Fibroblast of lung (primary cell): ENCODE measurements at regions not wholly inside any gene's neighbourhood (a gene's known extent, or its start where the extent isn't known, plus 50 kb on each side); places are given as distances from the start of the nearest gene placed in this dataset.
"Not testable (repeated sequence)": the region's sequence is repeated elsewhere in the genome, so short reads cannot be mapped to it uniquely, and the experiment has no call there.

Experiments used
- DNase-seq, 2 donors: peaks; one replicate each; pipeline versions ENCODE4 v3.0.0 to v3.0.0-alpha.2; 2010; ENCODE audit warnings: low read depth in 2 of 2
- H2AFZ ChIP-seq: 2 replicates; pipeline ENCODE4 v1.5.1; 2012; ENCODE audit warnings: low read length, control low read depth, inconsistent platforms
- H3K27ac ChIP-seq: 2 replicates; pipeline ENCODE4 v1.5.1; 2011; ENCODE audit warnings: low read length, control low read depth; ENCODE audit not compliant: insufficient read depth
- H3K27me3 ChIP-seq: 2 replicates; pipeline ENCODE4 v1.5.1; 2011; ENCODE audit warnings: mild to moderate bottlenecking, low read length; ENCODE audit not compliant: control insufficient read depth, insufficient read depth
- H3K36me3 ChIP-seq: 2 replicates; pipeline ENCODE4 v1.5.1; 2011; ENCODE audit warnings: low read length; ENCODE audit not compliant: control insufficient read depth, insufficient read depth
- H3K4me1 ChIP-seq: 2 replicates; pipeline ENCODE4 v1.5.1; 2011; ENCODE audit warnings: low read length; ENCODE audit not compliant: control insufficient read depth, insufficient read depth; ENCODE audit errors: extremely low read depth
- H3K4me2 ChIP-seq: 2 replicates; pipeline ENCODE4 v1.5.1; 2011; ENCODE audit warnings: low read length, control low read depth; ENCODE audit not compliant: insufficient read depth; ENCODE audit errors: extremely low read depth
- H3K4me3 ChIP-seq, 4 experiments: fragments of 200-600 bp in 1 of 4; sonication (generic) in 1 of 4; replicated peaks in 1 of 4; 2 replicates each; pipeline ENCODE4 v1.5.1; 2011 to 2016; ENCODE audit warnings: low read length in 4 of 4, low read depth in 3 of 4, mild to moderate bottlenecking in 3 of 4, control low read depth in 2 of 4, inconsistent platforms in 1 of 4, mixed read lengths in 1 of 4; ENCODE audit not compliant: insufficient read depth in 1 of 4; ENCODE audit errors: control extremely low read depth in 1 of 4
- H3K79me2 ChIP-seq: 2 replicates; pipeline ENCODE4 v1.5.1; 2012; ENCODE audit warnings: mild to moderate bottlenecking, low read length, inconsistent platforms; ENCODE audit not compliant: control insufficient read depth, insufficient read depth
- H3K9ac ChIP-seq: 2 replicates; pipeline ENCODE4 v1.5.1; 2011; ENCODE audit warnings: mild to moderate bottlenecking, low read length, control low read depth; ENCODE audit not compliant: insufficient read depth
- H3K9me3 ChIP-seq: 2 replicates; pipeline ENCODE4 v1.5.1; 2012; ENCODE audit warnings: low read depth, low read length; ENCODE audit not compliant: control insufficient read depth, insufficient read depth
- H4K20me1 ChIP-seq: 2 replicates; pipeline ENCODE4 v1.5.1; 2011; ENCODE audit warnings: low read length; ENCODE audit not compliant: control insufficient read depth, insufficient read depth; ENCODE audit errors: extremely low read depth
- EZH2 ChIP-seq: IDR thresholded peaks from 2 replicates; pipeline ENCODE4 v1.5.1; 2012; ENCODE audit warnings: low read length, control low read depth, mild to moderate bottlenecking; ENCODE audit errors: missing control alignments
- TF ChIP-seq, protein P1 (sequence below), 2 donors: IDR thresholded peaks in 1 of 2; conservative IDR thresholded peaks in 1 of 2; 1 replicate in 1 of 2; 2 replicates in 1 of 2; pipeline ENCODE4 v1.5.1; 2011 to 2012; ENCODE audit warnings: low read length in 2 of 2, control low read depth in 1 of 2, inconsistent platforms in 1 of 2, low read depth in 1 of 2, mild to moderate bottlenecking in 1 of 2

DNA sequence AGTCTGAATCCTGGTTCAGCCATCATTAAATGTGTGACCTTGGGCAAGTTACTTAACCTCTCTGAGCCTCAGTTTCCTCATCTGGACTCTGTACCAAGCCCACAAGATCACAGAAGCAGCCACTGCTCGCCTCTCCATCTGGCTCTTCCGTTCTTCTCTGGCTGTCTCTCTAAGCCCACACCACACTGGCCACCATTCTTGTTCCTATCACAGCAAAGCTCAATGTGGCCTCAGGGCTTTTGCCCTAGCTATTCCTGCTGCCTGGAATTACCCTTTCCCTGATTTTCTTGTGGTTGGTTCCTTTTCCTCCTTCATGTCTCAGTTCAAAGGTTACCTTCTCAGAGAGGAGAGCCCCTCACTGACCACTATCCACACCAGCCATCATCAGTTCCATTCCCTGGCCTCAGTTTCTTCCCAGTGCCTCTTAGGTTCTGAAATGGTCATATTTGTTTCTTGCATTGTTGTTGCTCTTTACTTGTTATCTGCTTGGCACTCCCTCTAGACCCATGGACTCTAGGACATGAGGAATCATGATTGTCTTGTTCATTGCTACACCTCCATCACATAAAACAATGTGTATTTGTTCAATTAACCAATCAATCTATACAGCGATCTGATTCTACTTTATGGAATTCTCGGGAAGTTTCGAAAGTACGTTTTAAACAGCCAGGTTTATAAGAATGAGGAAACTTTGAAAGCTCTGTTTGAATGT is 56.5 kb upstream of the PTPN1 start:
- Histone ChIP-seq H2AFZ (no peak overlapping the region), H3K27me3 (no peaks in the 10 kb centered on the region), H3K79me2 (no peaks in the 10 kb centered on the region), H3K9ac (no peak overlapping the region), H3K36me3 (no peaks in the 10 kb centered on the region), H3K27ac (no peak overlapping the region), H3K4me2 (no peak overlapping the region), H3K4me3 (no peak overlapping the region), H4K20me1 (no peaks in the 10 kb centered on the region), H3K4me1 (peaks cover 17% of the 10 kb centered on the region), H3K9me3 (no peaks in the 10 kb centered on the region)
- DNase-seq = no peak
- TF ChIP-seq, protein P1, sequence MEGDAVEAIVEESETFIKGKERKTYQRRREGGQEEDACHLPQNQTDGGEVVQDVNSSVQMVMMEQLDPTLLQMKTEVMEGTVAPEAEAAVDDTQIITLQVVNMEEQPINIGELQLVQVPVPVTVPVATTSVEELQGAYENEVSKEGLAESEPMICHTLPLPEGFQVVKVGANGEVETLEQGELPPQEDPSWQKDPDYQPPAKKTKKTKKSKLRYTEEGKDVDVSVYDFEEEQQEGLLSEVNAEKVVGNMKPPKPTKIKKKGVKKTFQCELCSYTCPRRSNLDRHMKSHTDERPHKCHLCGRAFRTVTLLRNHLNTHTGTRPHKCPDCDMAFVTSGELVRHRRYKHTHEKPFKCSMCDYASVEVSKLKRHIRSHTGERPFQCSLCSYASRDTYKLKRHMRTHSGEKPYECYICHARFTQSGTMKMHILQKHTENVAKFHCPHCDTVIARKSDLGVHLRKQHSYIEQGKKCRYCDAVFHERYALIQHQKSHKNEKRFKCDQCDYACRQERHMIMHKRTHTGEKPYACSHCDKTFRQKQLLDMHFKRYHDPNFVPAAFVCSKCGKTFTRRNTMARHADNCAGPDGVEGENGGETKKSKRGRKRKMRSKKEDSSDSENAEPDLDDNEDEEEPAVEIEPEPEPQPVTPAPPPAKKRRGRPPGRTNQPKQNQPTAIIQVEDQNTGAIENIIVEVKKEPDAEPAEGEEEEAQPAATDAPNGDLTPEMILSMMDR (conservative IDR thresholded peaks at IDR 0.05 in 1 of 2, IDR thresholded peaks at IDR 0.05 in 1 of 2; ENCODE audit: low read depth in 1 of 2, low read length in 2 of 2) = no peak
- TF ChIP-seq EZH2 = no peak

DNA sequence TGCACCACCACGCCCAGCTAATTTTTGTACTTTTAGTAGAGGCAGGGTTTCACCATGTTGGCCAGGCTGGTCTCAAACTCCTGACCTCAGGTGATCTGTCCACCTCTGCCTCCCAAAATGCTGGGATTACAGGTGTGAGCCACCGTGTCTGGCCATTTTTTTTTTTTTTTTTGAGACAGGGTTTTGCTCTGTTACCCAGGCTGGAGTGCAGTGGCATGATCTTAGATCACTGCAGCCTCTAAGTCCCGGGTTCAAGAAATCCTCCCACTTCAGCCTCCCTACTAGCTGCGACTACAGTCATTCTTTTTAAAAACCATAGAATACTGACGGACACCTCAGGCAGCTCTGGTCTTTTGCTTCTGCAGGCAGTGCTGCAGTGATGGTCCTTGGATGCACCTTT is 54.9 kb upstream of the PTPN1 start:
- not testable (repeated sequence) for H3K27me3 ChIP-seq

DNA sequence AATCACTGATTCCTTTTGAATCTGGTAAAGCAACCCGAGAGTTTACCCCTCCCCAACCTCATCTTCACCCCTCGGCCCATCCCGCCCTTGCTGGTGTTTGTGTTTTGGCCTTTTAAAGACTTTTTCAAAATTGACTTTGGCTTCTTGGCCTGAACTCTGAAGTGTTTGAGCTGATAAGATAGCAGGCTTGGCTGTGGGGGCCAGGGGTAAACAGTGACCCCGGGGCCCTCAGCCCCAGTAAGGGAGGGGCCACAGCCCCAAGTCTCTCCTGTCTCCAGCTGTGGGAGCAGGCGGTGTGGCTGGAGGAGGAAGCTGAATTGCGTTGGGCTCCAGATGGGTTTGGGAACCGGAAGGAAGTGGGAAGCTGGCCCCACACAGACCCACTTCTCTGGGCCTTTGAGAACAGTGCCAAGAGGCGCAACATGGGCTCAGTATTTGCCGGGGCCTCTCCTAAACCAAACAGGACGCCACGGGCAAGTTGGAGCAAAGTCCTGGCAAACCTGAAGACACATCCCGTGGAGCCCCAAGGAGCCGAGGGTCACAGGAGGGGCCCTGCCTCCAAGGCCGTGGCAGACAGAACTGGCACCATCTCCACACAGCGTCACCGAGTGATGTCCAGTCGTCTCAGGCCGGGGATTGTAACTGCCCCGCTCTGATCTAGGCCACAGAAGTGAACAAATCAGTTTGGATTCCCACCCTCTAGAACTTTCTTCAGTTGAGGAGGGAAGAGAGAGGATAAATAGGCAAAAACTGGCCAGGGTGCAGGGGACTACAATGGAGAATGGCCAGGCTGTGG is 54.3 kb upstream of the PTPN1 start:
- no peak overlapping the region for H3K4me2 ChIP-seq
- H3K27ac ChIP-seq = no peak overlapping the region
- no peaks in the 10 kb centered on the region for H3K36me3 ChIP-seq
- no peaks in the 10 kb centered on the region for H3K79me2 ChIP-seq
- H3K27me3 ChIP-seq = no peaks in the 10 kb centered on the region
- DNase-seq = no peak
- H3K4me3 ChIP-seq = no peak overlapping the region
- H4K20me1 ChIP-seq = no peaks in the 10 kb centered on the region
- no peaks in the 10 kb centered on the region for H3K9me3 ChIP-seq
- TF ChIP-seq EZH2 = no peak
- TF ChIP-seq, protein P1 (conservative IDR thresholded peaks at IDR 0.05 in 1 of 2, IDR thresholded peaks at IDR 0.05 in 1 of 2; ENCODE audit: low read depth in 1 of 2, low read length in 2 of 2) = no peak
- H2AFZ ChIP-seq = no peak overlapping the region
- peaks cover 10% of the 10 kb centered on the region for H3K4me1 ChIP-seq
- no peak overlapping the region for H3K9ac ChIP-seq

More for the DNA sequence above, 54.9 kb upstream of the PTPN1 start:
- not testable (repeated sequence) for H3K36me3 ChIP-seq, DNase-seq, H4K20me1 ChIP-seq, H2AFZ ChIP-seq, H3K4me2 ChIP-seq, H3K9ac ChIP-seq, H3K27ac ChIP-seq, H3K4me3 ChIP-seq, H3K79me2 ChIP-seq, H3K4me1 ChIP-seq, H3K9me3 ChIP-seq
